Brain microvascular endothelial cell (primary cell): ENCODE measurements at regions not wholly inside any gene's neighbourhood (a gene's known extent, or its start where the extent isn't known, plus 50 kb on each side); places are given as distances from the start of the nearest gene placed in this dataset.

Experiments used
- DNase-seq: peaks from one replicate; pipeline ENCODE4 v3.0.0-alpha.2; 2020
- H3K27ac ChIP-seq: fragments of 250-450 bp; sonication (Bioruptor Pico); 2 replicates; pipeline ENCODE4 v1.5.1; 2020; ENCODE audit warnings: mild to moderate bottlenecking, moderate library complexity
- H3K27me3 ChIP-seq: fragments of 250-450 bp; sonication (Bioruptor Pico); replicated peaks from 2 replicates; pipeline ENCODE4 v1.5.1; 2020; ENCODE audit warnings: mild to moderate bottlenecking
- H3K36me3 ChIP-seq: fragments of 250-450 bp; sonication (Bioruptor Pico); replicated peaks from 2 replicates; pipeline ENCODE4 v1.5.1; 2020; ENCODE audit warnings: mild to moderate bottlenecking
- H3K4me3 ChIP-seq: 2 replicates; pipeline ENCODE4 v1.5.1; 2011; ENCODE audit warnings: low read depth, mild to moderate bottlenecking, control low read depth, low read length, moderate library complexity
- CTCF ChIP-seq: IDR thresholded peaks from 2 replicates; pipeline ENCODE4 v1.5.1; 2011; ENCODE audit warnings: low read depth, mild to moderate bottlenecking, moderate library complexity, low read length, control low read depth, inconsistent platforms; ENCODE audit errors: missing control alignments
- in situ Hi-C: cut with HindIII; loops from 2 replicates; pipeline ENCODE4 v1.10.0; 2017; ENCODE audit warnings: low sequenced_read_pairs, low pct_ligation_motif_present

- no peak overlapping the region for H3K4me3 ChIP-seq
- H3K27ac ChIP-seq: no peak overlapping the region
- H3K27me3 ChIP-seq: no peaks in the 10 kb centered on the region
- DNase-seq: no peak
- in situ Hi-C loops: no loop called here
- no peak for TF ChIP-seq CTCF
- H3K36me3 ChIP-seq: no peaks in the 10 kb centered on the region
These were observed 761.6 kb downstream of the BCL11B start for GRCh38 chr14:98510392-98510791.

DNA sequence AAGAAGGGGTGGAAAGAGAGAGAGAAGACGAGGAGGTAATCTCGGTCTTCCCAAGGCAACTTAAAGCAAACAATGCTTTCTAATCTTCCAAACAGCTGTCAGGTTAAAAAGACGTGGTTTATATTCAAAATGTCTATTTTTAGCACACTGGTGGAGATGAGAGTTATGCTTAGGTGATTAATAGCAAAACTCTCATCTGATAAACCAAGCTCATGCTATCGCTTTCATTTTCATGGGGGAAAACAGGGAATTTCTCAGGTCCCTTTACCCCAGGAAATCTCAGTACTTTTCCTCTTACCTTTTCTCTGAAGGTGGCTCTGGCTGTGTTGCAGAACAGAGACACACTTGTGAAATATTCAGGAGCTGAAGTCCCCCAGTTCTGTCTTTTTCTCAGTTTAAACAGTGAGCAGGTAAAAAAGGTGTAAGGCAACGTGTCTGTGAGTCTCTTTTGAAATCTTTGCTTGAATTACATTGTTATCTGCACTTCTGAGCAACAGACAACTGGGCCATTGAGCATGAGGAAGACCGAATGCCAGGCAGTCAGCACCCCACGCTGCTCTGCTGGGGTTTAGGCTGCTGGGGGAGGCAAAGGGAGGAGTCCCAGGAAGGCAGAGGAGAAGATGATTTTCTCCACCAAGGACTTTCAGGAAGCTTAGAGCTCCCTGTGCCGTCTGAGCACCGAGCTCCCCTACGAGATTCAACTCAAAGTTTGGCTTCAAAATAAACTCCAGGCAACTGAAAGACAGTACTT lies 759.3 kb downstream of the BCL11B start:
- Histone ChIP-seq H3K27me3 (no peaks in the 10 kb centered on the region), H3K27ac (no peak overlapping the region), H3K36me3 (no peaks in the 10 kb centered on the region), H3K4me3 (no peak overlapping the region)
- in situ Hi-C loops: no loop called here
- no peak for TF ChIP-seq CTCF
- no peak for DNase-seq

GRCh38 chr14:98513558-98513957 lies 758.4 kb downstream of the BCL11B start:
- no peak for TF ChIP-seq CTCF
- in situ Hi-C loops: no loop called here
- DNase-seq: no peak
- H3K36me3 ChIP-seq: no peaks in the 10 kb centered on the region
- H3K4me3 ChIP-seq: no peak overlapping the region
- no peak overlapping the region for H3K27ac ChIP-seq
- H3K27me3 ChIP-seq: no peaks in the 10 kb centered on the region

DNA sequence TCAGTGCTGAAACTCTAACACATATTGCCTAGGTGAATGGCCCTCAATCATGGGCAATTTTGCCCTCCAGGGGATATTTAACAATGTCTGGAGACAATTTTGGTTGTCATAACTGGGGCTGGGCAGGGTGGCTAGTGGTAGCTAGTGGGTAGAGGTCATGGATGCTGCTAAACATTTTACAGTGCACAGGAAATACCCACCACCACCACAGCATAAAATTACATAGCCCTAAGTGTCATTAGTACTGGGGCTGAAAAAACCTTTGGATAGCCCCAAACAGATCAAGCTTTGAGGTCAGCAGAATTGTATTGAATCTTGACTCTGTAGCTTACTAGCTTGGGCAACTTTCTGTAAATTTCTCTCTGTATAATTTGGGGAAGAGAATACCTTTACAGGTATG lies 758.0 kb downstream of the BCL11B start:
- in situ Hi-C loops: no loop called here
- no peak for DNase-seq
- TF ChIP-seq CTCF: no peak
- no peak overlapping the region for H3K27ac ChIP-seq
- no peaks in the 10 kb centered on the region for H3K36me3 ChIP-seq
- no peak overlapping the region for H3K4me3 ChIP-seq
- H3K27me3 ChIP-seq: no peaks in the 10 kb centered on the region

DNA sequence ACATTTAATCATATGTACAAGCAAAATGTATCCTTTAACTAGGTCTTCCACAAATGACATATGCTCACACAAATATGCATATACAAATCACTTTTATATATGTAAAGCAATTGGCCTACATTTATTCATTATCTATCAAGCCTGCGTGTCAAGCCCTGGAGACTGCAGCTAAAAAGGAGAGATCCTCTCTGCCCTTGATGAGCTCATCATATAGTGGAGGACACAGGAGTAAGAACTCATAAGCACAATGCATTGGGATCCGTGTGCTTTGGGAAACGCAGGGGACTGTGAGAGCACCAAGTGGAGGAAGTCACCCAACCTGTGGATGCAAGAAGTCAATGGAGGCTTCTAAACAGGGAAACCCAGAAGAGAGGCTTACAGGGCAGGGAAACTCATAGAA lies 735.7 kb downstream of the BCL11B start:
- H3K36me3 ChIP-seq: no peaks in the 10 kb centered on the region
- TF ChIP-seq CTCF: no peak
- in situ Hi-C loops: no loop called here

GRCh38 chr14:98542316-98542715 lies 729.7 kb downstream of the BCL11B start:
- TF ChIP-seq CTCF: no peak
- no peaks in the 10 kb centered on the region for H3K36me3 ChIP-seq

More for the DNA sequence above, 735.7 kb downstream of the BCL11B start:
- DNase-seq: no peak
- no peak overlapping the region for H3K4me3 ChIP-seq
- H3K27ac ChIP-seq: no peak overlapping the region
- H3K27me3 ChIP-seq: no peaks in the 10 kb centered on the region

More at GRCh38 chr14:98542316-98542715, 729.7 kb downstream of the BCL11B start:
- Histone ChIP-seq H3K27me3 (no peaks in the 10 kb centered on the region), H3K4me3 (no peak overlapping the region), H3K27ac (no peak overlapping the region)
- no peak for DNase-seq
- in situ Hi-C loops: no loop called here
